AG08396 (cell line): ENCODE measurements at regions not wholly inside any gene's neighbourhood (a gene's known extent, or its start where the extent isn't known, plus 50 kb on each side); places are given as distances from the start of the nearest gene placed in this dataset.
A peak's percentile ranks its signal among the peaks of the same experiment; 100 is the strongest.

Experiments
- DNase-seq: peaks from one replicate; pipeline ENCODE4 v3.0.0; 2012; ENCODE audit warnings: low spot score, mixed read lengths

- no peak for DNase-seq
These were observed 293.7 kb downstream of the BTG1 start for GRCh38 chr12:91851741-91852477.

GRCh38 chr12:91846466-91847055, 299.1 kb downstream of the BTG1 start:
- no peak for DNase-seq

- no peak for DNase-seq
These were observed 300.3 kb downstream of the BTG1 start for GRCh38 chr12:91845365-91845764.

- DNase-seq = no peak
These were observed 303.8 kb downstream of the BTG1 start for GRCh38 chr12:91841822-91842221.

GRCh38 chr12:91836696-91837095, 308.9 kb downstream of the BTG1 start:
- DNase-seq = no peak

GRCh38 chr12:91836264-91836663, 309.4 kb downstream of the BTG1 start:
- DNase-seq = no peak

- DNase-seq = no peak
These were observed 310.0 kb downstream of the BTG1 start for GRCh38 chr12:91835693-91836092.

- no peak for DNase-seq
These were observed 311.8 kb downstream of the BTG1 start for GRCh38 chr12:91833780-91834359.

GRCh38 chr12:91825999-91826398, 319.6 kb downstream of the BTG1 start:
- no peak for DNase-seq

- DNase-seq = no peak
These were observed 320.7 kb downstream of the BTG1 start for GRCh38 chr12:91824991-91825390.

GRCh38 chr12:91819132-91819447, 326.6 kb downstream of the BTG1 start:
- no peak for DNase-seq

- DNase-seq = no peak
These were observed 327.2 kb downstream of the BTG1 start for GRCh38 chr12:91818227-91819131.

GRCh38 chr12:91817517-91817916, 328.1 kb downstream of the BTG1 start:
- DNase-seq = no peak

- DNase-seq = no peak
These were observed 331.9 kb downstream of the BTG1 start for GRCh38 chr12:91813701-91814100.

GRCh38 chr12:91811481-91812287, 334.0 kb downstream of the BTG1 start:
- peak; percentile 39 for DNase-seq

GRCh38 chr12:91810531-91811451, 334.9 kb downstream of the BTG1 start:
- DNase-seq = no peak

- no peak for DNase-seq
These were observed 335.6 kb downstream of the BTG1 start for GRCh38 chr12:91810077-91810476.

- DNase-seq = no peak
These were observed 340.6 kb downstream of the BTG1 start for GRCh38 chr12:91805031-91805430.

- peak; percentile 5 for DNase-seq
These were observed 341.1 kb downstream of the BTG1 start for GRCh38 chr12:91804533-91804932.

- DNase-seq = no peak
These were observed 344.6 kb downstream of the BTG1 start for GRCh38 chr12:91801048-91801447.

- DNase-seq = no peak
These were observed 352.0 kb downstream of the BTG1 start for GRCh38 chr12:91793676-91794075.
